Smooth muscle cell (in vitro differentiated cells): ENCODE measurements at regions not wholly inside any gene's neighbourhood (a gene's known extent, or its start where the extent isn't known, plus 50 kb on each side); places are given as distances from the start of the nearest gene placed in this dataset.

Experiments used
- DNase-seq: peaks from one replicate; lab custom pipeline; 2025; ENCODE audit not compliant: unreplicated experiment; lab: John Stamatoyannopoulos, UW
- H2AFZ ChIP-seq: fragments of 200-600 bp; sonication (generic); 2 replicates; pipeline ENCODE4 v1.6.0; 2016; ENCODE audit warnings: antibody characterized with exemption, low read depth, mild to moderate bottlenecking
- H3F3A ChIP-seq: fragments of 200-600 bp; sonication (generic); 2 replicates; pipeline ENCODE4 v1.6.0; 2017; ENCODE audit warnings: antibody characterized with exemption, low read depth
- H3K27ac ChIP-seq: fragments of 200-600 bp; sonication (generic); 2 replicates; pipeline ENCODE4 v1.5.1; 2016; ENCODE audit warnings: low read depth, mild to moderate bottlenecking
- H3K27me3 ChIP-seq: fragments of 200-600 bp; sonication (generic); 2 replicates; pipeline ENCODE4 v1.6.1; 2016; ENCODE audit warnings: low read depth, mild to moderate bottlenecking
- H3K36me3 ChIP-seq: fragments of 200-600 bp; sonication (generic); 2 replicates; pipeline ENCODE4 v1.5.1; 2016; ENCODE audit warnings: low read depth
- H3K4me1 ChIP-seq: fragments of 200-600 bp; sonication (generic); 2 replicates; pipeline ENCODE4 v1.5.1; 2016; ENCODE audit warnings: low read depth
- H3K4me2 ChIP-seq: fragments of 200-600 bp; sonication (generic); 2 replicates; pipeline ENCODE4 v1.6.0; 2016; ENCODE audit warnings: mild to moderate bottlenecking
- H3K4me3 ChIP-seq: fragments of 200-600 bp; sonication (generic); 2 replicates; pipeline ENCODE4 v1.5.1; 2016; ENCODE audit warnings: mild to moderate bottlenecking
- H3K79me2 ChIP-seq: fragments of 200-600 bp; sonication (generic); 2 replicates; pipeline ENCODE4 v1.6.0; 2016; ENCODE audit warnings: low read depth, mild to moderate bottlenecking
- H3K9ac ChIP-seq: fragments of 200-600 bp; sonication (generic); 2 replicates; pipeline ENCODE4 v1.6.0; 2016; ENCODE audit warnings: low read depth
- H3K9me3 ChIP-seq: fragments of 200-600 bp; sonication (generic); replicated peaks from 2 replicates; pipeline ENCODE4 v1.5.1; 2016; ENCODE audit warnings: low read depth
- H4K20me1 ChIP-seq: fragments of 200-600 bp; sonication (generic); 2 replicates; pipeline ENCODE4 v1.6.0; 2016; ENCODE audit warnings: low read depth
- CTCF ChIP-seq: fragments of 200-600 bp; sonication (generic); IDR thresholded peaks from 2 replicates; pipeline ENCODE4 v1.5.1; 2017; ENCODE audit warnings: borderline replicate concordance, mild to moderate bottlenecking, antibody characterized with exemption; ENCODE audit not compliant: insufficient read depth, poor library complexity, severe bottlenecking
- WGBS: methylation state at CpG from one replicate; pipeline ENCODE4 v1.1.7; 2016; ENCODE audit warnings: low lambda C conversion rate; 5-methylcytosine and 5-hydroxymethylcytosine counted together

GRCh38 chr1:4273243-4273642 is 373.2 kb upstream of the C1orf174 start:
- Histone ChIP-seq H3F3A (no peaks in the 10 kb centered on the region), H3K9ac (no peak overlapping the region), H3K4me1 (no peaks in the 10 kb centered on the region), H3K79me2 (no peaks in the 10 kb centered on the region), H3K27ac (no peak overlapping the region), H3K4me2 (no peak overlapping the region), H3K4me3 (no peak overlapping the region), H4K20me1 (no peaks in the 10 kb centered on the region), H3K9me3 (no peaks in the 10 kb centered on the region), H3K36me3 (no peaks in the 10 kb centered on the region), H2AFZ (no peak overlapping the region), H3K27me3 (no peaks in the 10 kb centered on the region)
- no peak for TF ChIP-seq CTCF
- 74% methylated on average over 3 of the region's 3 CpGs for WGBS
- no peak for DNase-seq

- 82% methylated on average over 5 of the region's 5 CpGs for WGBS
- TF ChIP-seq CTCF, result no peak
Measured at GRCh38 chr1:4273747-4274146, 373.7 kb upstream of the C1orf174 start.

GRCh38 chr1:4275083-4275482 is 375.0 kb upstream of the C1orf174 start:
- H3K36me3 ChIP-seq, result no peaks in the 10 kb centered on the region
- no peaks in the 10 kb centered on the region for H3K27me3 ChIP-seq
- no peak for DNase-seq
- 85% methylated on average over 9 of the region's 9 CpGs for WGBS
- no peak overlapping the region for H3K4me2 ChIP-seq
- no peaks in the 10 kb centered on the region for H3K9me3 ChIP-seq
- H2AFZ ChIP-seq, result no peak overlapping the region
- no peaks in the 10 kb centered on the region for H4K20me1 ChIP-seq
- no peak overlapping the region for H3K4me3 ChIP-seq
- no peaks in the 10 kb centered on the region for H3K4me1 ChIP-seq
- no peak overlapping the region for H3K27ac ChIP-seq
- no peaks in the 10 kb centered on the region for H3K79me2 ChIP-seq
- H3K9ac ChIP-seq, result no peak overlapping the region
- no peaks in the 10 kb centered on the region for H3F3A ChIP-seq
- TF ChIP-seq CTCF, result no peak

More at GRCh38 chr1:4273747-4274146, 373.7 kb upstream of the C1orf174 start:
- Histone ChIP-seq H3K9ac (no peak overlapping the region), H4K20me1 (no peaks in the 10 kb centered on the region), H3F3A (no peaks in the 10 kb centered on the region), H3K4me1 (no peaks in the 10 kb centered on the region), H3K4me3 (no peak overlapping the region), H3K9me3 (no peaks in the 10 kb centered on the region), H3K27ac (no peak overlapping the region), H3K27me3 (no peaks in the 10 kb centered on the region), H2AFZ (no peak overlapping the region), H3K4me2 (no peak overlapping the region), H3K79me2 (no peaks in the 10 kb centered on the region), H3K36me3 (no peaks in the 10 kb centered on the region)
- no peak for DNase-seq

- H4K20me1 ChIP-seq, result no peaks in the 10 kb centered on the region
- H3K27me3 ChIP-seq, result no peaks in the 10 kb centered on the region
- H3K9me3 ChIP-seq, result no peaks in the 10 kb centered on the region
- H2AFZ ChIP-seq, result no peak overlapping the region
- H3K4me2 ChIP-seq, result no peak overlapping the region
- no peaks in the 10 kb centered on the region for H3F3A ChIP-seq
- H3K79me2 ChIP-seq, result no peaks in the 10 kb centered on the region
- TF ChIP-seq CTCF, result no peak
- no peaks in the 10 kb centered on the region for H3K36me3 ChIP-seq
- no peak for DNase-seq
- no peak overlapping the region for H3K9ac ChIP-seq
- H3K4me3 ChIP-seq, result no peak overlapping the region
- 51% methylated on average over 5 of the region's 5 CpGs for WGBS
- H3K27ac ChIP-seq, result no peak overlapping the region
- H3K4me1 ChIP-seq, result no peaks in the 10 kb centered on the region
Measured at GRCh38 chr1:4276238-4276637, 376.2 kb upstream of the C1orf174 start.
